ENCODE measurements at regions not wholly inside any gene's neighbourhood (a gene's known extent, or its start where the extent isn't known, plus 50 kb on each side); places are given as distances from the start of the nearest gene placed in this dataset.

- TF ChIP-seq ZNF8 (CRISPR knock-in tag; IDR thresholded peaks at IDR 0.05) (no peak), ZFP3 (CRISPR knock-in tag; IDR thresholded peaks at IDR 0.05) (no peak)
Observed at GRCh38 chr13:55727683-55728082, 1413.0 kb upstream of the PRR20A start (continued).

GRCh38 chr13:55728247-55728646, 1412.5 kb upstream of the PRR20A start:
- ATAC-seq, result no peak
- no peak for TF ChIP-seq PPARA (CRISPR knock-in tag; IDR thresholded peaks at IDR 0.05; ENCODE audit: borderline replicate concordance)
- no peak for TF ChIP-seq SNAI2 (CRISPR knock-in tag; IDR thresholded peaks at IDR 0.05)
- no peak for TF ChIP-seq ZC3H10 (CRISPR knock-in tag; IDR thresholded peaks at IDR 0.05)
- no peak for TF ChIP-seq ZFP30 (CRISPR knock-in tag; IDR thresholded peaks at IDR 0.05)
- no peak for TF ChIP-seq ZNF8 (CRISPR knock-in tag; IDR thresholded peaks at IDR 0.05)
- TF ChIP-seq ZFP3 (CRISPR knock-in tag; IDR thresholded peaks at IDR 0.05), result no peak
- no peak for TF ChIP-seq ARNTL (CRISPR knock-in tag; IDR thresholded peaks at IDR 0.05; ENCODE audit: borderline replicate concordance, low read depth)
- no peak for TF ChIP-seq RARB (CRISPR knock-in tag; IDR thresholded peaks at IDR 0.05)
- TF ChIP-seq GLIS3 (CRISPR knock-in tag; IDR thresholded peaks at IDR 0.05), result no peak

GRCh38 chr13:55745828-55746227, 1394.9 kb upstream of the PRR20A start:
- TF ChIP-seq PATZ1 (CRISPR knock-in tag; IDR thresholded peaks at IDR 0.05; ENCODE audit: borderline replicate concordance), result no peak
- TF ChIP-seq ZNF70 (CRISPR knock-in tag; IDR thresholded peaks at IDR 0.05), result no peak
- TF ChIP-seq SNAI2 (CRISPR knock-in tag; IDR thresholded peaks at IDR 0.05), result no peak
- no peak for TF ChIP-seq ISL1 (CRISPR knock-in tag; IDR thresholded peaks at IDR 0.05)
- no peak for TF ChIP-seq TOX (CRISPR knock-in tag; IDR thresholded peaks at IDR 0.05; ENCODE audit: borderline replicate concordance)
- TF ChIP-seq GLIS3 (CRISPR knock-in tag; IDR thresholded peaks at IDR 0.05), result no peak
- TF ChIP-seq ZNF8 (CRISPR knock-in tag; IDR thresholded peaks at IDR 0.05), result no peak
- no peak for TF ChIP-seq ZC3H10 (CRISPR knock-in tag; IDR thresholded peaks at IDR 0.05)
- no peak for TF ChIP-seq CSRNP3 (CRISPR knock-in tag; IDR thresholded peaks at IDR 0.05)
- TF ChIP-seq TCF4 (CRISPR knock-in tag; IDR thresholded peaks at IDR 0.05; ENCODE audit: borderline replicate concordance), result no peak
- no peak for TF ChIP-seq CREB5 (CRISPR knock-in tag; IDR thresholded peaks at IDR 0.05; ENCODE audit: low read depth)
- TF ChIP-seq ZFP30 (CRISPR knock-in tag; IDR thresholded peaks at IDR 0.05), result no peak
- TF ChIP-seq ARNTL (CRISPR knock-in tag; IDR thresholded peaks at IDR 0.05; ENCODE audit: borderline replicate concordance, low read depth), result no peak
- no peak for TF ChIP-seq ZNF565 (CRISPR knock-in tag; conservative IDR thresholded peaks at IDR 0.05; ENCODE audit: low read depth)
- no peak for TF ChIP-seq ZFP3 (CRISPR knock-in tag; IDR thresholded peaks at IDR 0.05)
- no peak for TF ChIP-seq POU6F1 (CRISPR knock-in tag; IDR thresholded peaks at IDR 0.05; ENCODE audit: borderline replicate concordance, low read depth)
- TF ChIP-seq ESRRG (CRISPR knock-in tag; IDR thresholded peaks at IDR 0.05), result no peak
- no peak for TF ChIP-seq BACH2 (CRISPR knock-in tag; IDR thresholded peaks at IDR 0.05; ENCODE audit: borderline replicate concordance)
- TF ChIP-seq TSHZ2 (CRISPR knock-in tag; IDR thresholded peaks at IDR 0.05), result no peak
- TF ChIP-seq PPARA (CRISPR knock-in tag; IDR thresholded peaks at IDR 0.05; ENCODE audit: borderline replicate concordance), result no peak
- no peak for ATAC-seq
